ENCODE measurements at regions not wholly inside any gene's neighbourhood (a gene's known extent, or its start where the extent isn't known, plus 50 kb on each side); places are given as distances from the start of the nearest gene placed in this dataset.

DNA sequence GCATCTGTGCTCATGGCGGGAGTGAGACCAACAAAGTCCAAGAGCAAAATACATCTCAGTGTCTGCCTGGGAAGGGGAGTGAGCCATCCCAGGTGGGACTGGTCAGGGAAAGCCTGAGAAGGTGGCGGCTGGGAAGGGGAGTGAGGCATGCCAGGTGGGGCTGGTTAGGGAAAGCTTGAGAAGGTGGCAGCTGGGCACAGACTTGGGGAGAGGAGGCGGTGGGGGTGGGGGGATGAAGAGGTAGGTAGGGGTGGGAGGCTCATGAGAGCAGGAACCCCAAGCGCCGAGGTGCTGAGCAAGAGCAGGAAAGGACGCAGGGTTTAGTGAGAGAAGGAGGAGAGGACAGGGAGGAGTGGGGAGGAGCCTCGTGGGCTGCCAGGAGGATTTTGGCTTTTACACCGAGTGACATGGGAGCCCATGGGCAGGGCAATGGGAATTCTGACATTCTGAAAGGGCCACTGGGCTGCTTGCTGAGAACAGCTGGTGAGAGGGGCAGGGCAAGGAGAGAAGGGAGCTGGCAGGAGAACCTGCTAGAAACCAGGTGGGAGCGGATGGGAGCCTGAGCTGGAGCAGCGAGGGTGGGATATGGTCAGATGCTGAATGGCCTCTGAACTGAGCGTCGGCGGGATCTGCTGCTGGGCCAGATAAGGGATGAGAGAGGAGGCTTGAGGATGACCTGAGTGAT, 256.1 kb upstream of the RPL38 start:
- no peak overlapping the region for H3K4me3 ChIP-seq (ENCODE audit: low read depth, low read length)
- TF ChIP-seq, protein P1, sequence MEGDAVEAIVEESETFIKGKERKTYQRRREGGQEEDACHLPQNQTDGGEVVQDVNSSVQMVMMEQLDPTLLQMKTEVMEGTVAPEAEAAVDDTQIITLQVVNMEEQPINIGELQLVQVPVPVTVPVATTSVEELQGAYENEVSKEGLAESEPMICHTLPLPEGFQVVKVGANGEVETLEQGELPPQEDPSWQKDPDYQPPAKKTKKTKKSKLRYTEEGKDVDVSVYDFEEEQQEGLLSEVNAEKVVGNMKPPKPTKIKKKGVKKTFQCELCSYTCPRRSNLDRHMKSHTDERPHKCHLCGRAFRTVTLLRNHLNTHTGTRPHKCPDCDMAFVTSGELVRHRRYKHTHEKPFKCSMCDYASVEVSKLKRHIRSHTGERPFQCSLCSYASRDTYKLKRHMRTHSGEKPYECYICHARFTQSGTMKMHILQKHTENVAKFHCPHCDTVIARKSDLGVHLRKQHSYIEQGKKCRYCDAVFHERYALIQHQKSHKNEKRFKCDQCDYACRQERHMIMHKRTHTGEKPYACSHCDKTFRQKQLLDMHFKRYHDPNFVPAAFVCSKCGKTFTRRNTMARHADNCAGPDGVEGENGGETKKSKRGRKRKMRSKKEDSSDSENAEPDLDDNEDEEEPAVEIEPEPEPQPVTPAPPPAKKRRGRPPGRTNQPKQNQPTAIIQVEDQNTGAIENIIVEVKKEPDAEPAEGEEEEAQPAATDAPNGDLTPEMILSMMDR (IDR thresholded peaks at IDR 0.05; ENCODE audit: insufficient read depth, low read depth, low read length) = no peak
- no peak for DNase-seq (ENCODE audit: low read depth)

DNA sequence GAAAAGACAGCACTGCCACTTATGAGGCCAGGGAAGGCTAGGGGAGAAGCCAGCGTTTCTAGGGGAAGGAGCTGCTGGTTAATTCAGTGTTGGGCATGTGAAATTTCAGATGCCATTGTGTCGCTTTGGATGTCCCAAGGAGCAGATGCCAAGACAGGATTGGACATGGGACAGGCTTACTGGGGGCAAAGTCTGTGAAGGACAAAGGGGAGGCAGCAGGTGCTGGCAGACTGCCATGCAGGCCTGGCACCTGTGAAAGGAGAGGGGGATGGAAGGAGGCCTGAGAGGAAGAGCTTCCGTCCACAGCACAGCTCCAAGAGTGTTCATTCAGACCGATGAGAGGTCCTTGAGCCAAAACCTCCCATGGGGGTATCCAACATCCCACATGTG, 255.5 kb upstream of the RPL38 start:
- DNase-seq (ENCODE audit: low read depth) = no peak
- TF ChIP-seq, protein P1 (IDR thresholded peaks at IDR 0.05; ENCODE audit: insufficient read depth, low read depth, low read length) = no peak
- H3K4me3 ChIP-seq (ENCODE audit: low read depth, low read length) = no peak overlapping the region

DNA sequence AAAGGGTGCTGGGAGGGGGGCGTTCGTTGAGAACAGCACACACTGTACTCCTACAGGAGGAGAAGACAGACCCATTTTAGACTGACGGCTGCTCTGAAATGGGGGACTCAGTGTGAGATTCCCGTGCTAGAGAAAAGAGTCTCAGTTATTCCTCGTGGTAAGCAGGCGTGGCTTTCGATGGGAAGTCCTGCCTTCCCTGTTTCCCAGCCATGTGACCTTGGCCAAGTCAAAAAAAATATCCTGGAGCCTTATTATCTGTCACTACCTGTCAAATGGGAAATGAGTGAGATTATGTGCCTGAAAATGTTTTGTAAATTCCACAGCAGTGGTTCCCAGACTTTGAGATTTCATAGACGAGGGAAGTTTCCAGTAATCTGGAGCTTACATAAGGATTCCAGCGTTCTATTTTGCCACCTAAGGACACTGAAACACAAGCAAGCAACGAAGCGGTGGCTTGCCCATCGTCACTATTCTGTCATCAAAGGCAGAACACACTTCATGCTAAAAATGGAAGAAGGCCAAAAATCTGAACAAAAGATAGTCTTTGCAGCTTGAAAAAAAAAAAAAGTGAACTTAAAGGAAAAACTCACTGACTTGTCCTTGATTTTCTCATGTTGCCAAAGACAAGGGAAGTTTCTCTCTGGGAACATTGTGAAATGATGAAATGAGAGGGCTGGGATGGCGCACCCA, 253.4 kb upstream of the RPL38 start:
- DNase-seq (ENCODE audit: low read depth) = no peak
- no peak overlapping the region for H3K4me3 ChIP-seq (ENCODE audit: low read depth, low read length)
- TF ChIP-seq, protein P1 (IDR thresholded peaks at IDR 0.05; ENCODE audit: insufficient read depth, low read depth, low read length) = no peak

DNA sequence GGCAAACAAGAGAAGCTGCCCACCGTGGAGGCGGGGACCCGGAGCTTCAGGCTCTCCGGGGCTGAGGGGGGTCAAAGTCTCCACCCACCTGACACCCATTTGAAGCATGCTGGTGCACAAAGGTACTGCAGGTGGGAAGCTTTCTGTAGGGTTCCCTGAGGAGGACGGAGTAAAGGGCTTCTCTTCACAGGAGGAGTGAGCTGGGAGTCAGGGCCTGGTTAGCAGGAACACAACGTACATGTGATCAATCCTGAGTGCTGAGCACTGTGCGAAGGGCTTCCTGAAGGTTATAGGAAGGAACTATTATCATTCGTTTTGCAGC, 252.9 kb upstream of the RPL38 start:
- no peak for DNase-seq (ENCODE audit: low read depth)

DNA sequence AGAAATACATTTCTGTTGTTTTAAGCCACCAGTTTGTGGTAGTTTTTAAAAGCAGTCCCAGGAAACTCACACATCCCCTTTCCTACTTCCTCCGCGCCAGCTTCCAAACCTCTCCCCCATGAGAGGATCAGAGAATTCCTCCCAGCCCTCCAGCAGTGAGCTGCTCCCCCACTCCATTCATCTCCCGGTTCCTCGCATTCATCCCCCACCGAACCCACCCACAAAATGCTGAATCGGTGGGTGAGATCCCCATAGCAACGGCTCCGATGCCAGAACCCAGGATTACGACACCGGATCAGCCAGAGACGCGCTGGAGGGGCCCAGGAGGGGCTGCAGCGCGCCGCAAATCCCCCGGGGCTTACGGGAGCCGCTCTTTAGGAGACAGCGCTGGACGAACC, 251.4 kb upstream of the RPL38 start:
- TF ChIP-seq, protein P1 (IDR thresholded peaks at IDR 0.05; ENCODE audit: insufficient read depth, low read depth, low read length) = no peak
- no peak overlapping the region for H3K4me3 ChIP-seq (ENCODE audit: low read depth, low read length)
- DNase-seq (ENCODE audit: low read depth) = no peak

More for the DNA sequence above, 252.9 kb upstream of the RPL38 start:
- H3K4me3 ChIP-seq (ENCODE audit: low read depth, low read length) = no peak overlapping the region
- TF ChIP-seq, protein P1 (IDR thresholded peaks at IDR 0.05; ENCODE audit: insufficient read depth, low read depth, low read length) = no peak

DNA sequence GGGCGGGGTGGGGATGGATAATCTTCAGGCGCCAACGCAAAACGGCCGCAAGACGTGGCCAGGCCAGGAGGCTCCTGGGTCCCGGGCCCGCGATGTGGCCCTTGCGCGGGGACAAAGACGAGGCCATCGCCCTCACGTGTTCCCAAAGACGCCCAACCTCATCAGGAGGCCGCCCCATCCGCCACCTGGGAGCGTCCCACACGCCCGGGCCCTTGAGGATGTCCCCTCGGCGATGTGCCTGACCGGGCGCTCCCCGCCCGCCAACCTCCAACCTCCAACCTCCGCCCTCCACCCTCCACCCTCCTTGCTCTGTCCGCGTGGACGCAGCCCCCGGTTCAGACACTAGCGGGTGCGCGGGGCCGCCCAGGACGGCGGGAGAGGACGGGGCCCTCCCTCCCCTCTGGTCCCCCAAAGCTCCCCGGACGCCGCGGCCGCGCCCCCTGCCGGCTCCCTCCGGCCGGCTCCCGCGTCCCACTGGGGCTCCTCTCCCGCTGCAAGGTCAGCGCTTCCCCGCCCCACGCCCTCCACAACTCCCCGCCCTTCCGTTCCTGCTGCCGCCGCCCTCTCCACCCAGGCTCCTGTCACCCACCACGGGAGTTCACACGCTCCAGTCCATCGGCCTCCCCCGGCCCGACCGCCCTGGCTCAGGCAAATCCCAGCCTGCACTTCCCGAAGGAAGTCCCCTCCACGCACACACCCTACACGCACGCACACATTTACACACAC, 250.8 kb upstream of the RPL38 start:
- TF ChIP-seq, protein P1 (IDR thresholded peaks at IDR 0.05; ENCODE audit: insufficient read depth, low read depth, low read length) = peak; percentile 35
- DNase-seq (ENCODE audit: low read depth) = peak; percentile 3
- no peak overlapping the region for H3K4me3 ChIP-seq (ENCODE audit: low read depth, low read length)
